Astrocyte (in vitro differentiated cells and primary cell): ENCODE measurements at regions not wholly inside any gene's neighbourhood (a gene's known extent, or its start where the extent isn't known, plus 50 kb on each side); places are given as distances from the start of the nearest gene placed in this dataset.

Experiments used
- EZH2 ChIP-seq: IDR thresholded peaks from 2 replicates; pipeline ENCODE4 v1.6.1; 2012; ENCODE audit warnings: mild to moderate bottlenecking, low read length, inconsistent platforms; ENCODE audit not compliant: insufficient read depth
- TF ChIP-seq, protein P1 (sequence below): IDR thresholded peaks from 2 replicates; pipeline ENCODE4 v1.5.1; 2011; ENCODE audit warnings: low read depth, mild to moderate bottlenecking, inconsistent platforms, low read length, moderate library complexity; ENCODE audit not compliant: insufficient read depth

DNA sequence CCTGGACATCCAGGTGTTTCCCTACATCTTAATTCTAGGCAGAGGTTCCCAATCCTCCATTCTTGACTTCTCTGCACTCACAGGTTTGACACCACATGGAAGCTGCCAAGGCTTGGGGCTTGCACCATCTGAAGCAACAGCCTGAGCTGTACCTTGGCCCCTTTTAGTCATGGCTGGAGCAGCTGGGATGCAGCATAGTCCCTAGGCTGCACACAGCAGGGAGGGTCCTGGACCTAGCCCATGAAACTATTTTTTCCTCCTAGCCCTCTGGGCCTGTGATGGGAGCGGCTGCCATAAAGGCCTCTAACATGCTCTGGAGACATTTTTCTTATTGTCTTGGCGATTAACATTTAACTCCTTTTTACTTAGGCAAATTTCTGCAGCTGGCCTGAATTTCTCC lies 417.2 kb upstream of the FLRT2 start:
- TF ChIP-seq, protein P1, sequence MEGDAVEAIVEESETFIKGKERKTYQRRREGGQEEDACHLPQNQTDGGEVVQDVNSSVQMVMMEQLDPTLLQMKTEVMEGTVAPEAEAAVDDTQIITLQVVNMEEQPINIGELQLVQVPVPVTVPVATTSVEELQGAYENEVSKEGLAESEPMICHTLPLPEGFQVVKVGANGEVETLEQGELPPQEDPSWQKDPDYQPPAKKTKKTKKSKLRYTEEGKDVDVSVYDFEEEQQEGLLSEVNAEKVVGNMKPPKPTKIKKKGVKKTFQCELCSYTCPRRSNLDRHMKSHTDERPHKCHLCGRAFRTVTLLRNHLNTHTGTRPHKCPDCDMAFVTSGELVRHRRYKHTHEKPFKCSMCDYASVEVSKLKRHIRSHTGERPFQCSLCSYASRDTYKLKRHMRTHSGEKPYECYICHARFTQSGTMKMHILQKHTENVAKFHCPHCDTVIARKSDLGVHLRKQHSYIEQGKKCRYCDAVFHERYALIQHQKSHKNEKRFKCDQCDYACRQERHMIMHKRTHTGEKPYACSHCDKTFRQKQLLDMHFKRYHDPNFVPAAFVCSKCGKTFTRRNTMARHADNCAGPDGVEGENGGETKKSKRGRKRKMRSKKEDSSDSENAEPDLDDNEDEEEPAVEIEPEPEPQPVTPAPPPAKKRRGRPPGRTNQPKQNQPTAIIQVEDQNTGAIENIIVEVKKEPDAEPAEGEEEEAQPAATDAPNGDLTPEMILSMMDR = no peak
- no peak for TF ChIP-seq EZH2
